OCI-LY7 (cell line): ENCODE measurements at regions not wholly inside any gene's neighbourhood (a gene's known extent, or its start where the extent isn't known, plus 50 kb on each side); places are given as distances from the start of the nearest gene placed in this dataset.

Experiments
- EZH2phosphoT487 ChIP-seq: fragments of 200-600 bp; sonication (generic); IDR thresholded peaks from 2 replicates; pipeline ENCODE4 v1.6.1; 2018; ENCODE audit warnings: low read depth, borderline replicate concordance, mild to moderate bottlenecking, mixed run types, antibody characterized with exemption, low read length, moderate library complexity, mixed read lengths
- TF ChIP-seq, protein P1 (sequence below): fragments of 200-600 bp; sonication (generic); conservative IDR thresholded peaks from 2 replicates; pipeline ENCODE4 v1.5.1; 2014; ENCODE audit warnings: mild to moderate bottlenecking, antibody characterized with exemption, low read length, moderate library complexity, mixed read lengths

DNA sequence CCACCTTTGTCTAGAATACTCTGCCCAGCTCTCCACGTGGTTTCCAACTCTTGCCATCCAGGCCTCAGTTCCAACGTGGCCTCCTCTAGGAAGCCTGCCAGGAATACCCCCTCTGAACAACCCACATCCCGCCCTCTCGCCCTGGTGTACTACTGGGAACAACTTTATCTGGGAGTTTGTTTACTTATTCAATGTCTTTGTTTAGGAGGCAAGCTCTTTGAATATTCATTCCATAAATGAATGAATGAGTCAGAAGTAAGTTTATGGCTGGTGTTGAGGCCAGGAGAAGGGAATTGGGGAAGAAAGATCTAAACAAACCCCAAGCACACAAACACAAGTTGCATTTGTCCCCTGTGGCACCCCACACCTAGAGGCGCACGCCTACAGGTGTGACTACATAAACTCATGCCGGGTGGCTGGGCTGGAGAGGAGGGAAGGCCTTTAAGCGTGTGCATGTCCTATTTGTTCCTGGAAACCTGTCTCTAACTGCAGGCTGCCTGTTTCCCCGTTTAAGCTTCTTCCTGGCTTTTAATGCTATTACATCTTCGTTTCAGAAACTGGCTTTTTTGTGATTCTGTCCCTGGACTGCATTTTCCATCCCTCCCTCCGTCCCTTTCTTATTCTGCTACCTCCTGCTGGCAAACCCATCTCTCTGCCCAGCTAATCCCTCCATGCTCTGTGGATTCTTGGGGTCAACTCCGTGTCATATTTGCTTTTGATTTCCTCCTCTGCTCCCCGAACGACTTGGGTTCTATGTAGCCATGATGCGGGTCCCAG is 57.9 kb downstream of the FZD10 start:
- TF ChIP-seq, protein P1, sequence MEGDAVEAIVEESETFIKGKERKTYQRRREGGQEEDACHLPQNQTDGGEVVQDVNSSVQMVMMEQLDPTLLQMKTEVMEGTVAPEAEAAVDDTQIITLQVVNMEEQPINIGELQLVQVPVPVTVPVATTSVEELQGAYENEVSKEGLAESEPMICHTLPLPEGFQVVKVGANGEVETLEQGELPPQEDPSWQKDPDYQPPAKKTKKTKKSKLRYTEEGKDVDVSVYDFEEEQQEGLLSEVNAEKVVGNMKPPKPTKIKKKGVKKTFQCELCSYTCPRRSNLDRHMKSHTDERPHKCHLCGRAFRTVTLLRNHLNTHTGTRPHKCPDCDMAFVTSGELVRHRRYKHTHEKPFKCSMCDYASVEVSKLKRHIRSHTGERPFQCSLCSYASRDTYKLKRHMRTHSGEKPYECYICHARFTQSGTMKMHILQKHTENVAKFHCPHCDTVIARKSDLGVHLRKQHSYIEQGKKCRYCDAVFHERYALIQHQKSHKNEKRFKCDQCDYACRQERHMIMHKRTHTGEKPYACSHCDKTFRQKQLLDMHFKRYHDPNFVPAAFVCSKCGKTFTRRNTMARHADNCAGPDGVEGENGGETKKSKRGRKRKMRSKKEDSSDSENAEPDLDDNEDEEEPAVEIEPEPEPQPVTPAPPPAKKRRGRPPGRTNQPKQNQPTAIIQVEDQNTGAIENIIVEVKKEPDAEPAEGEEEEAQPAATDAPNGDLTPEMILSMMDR: no peak
- TF ChIP-seq EZH2phosphoT487: no peak
